Stimulated activated CD4-positive, alpha-beta T cell treated with anti-CD3 and anti-CD28 coated beads, Interleukin-12 subunit alpha, Interleukin-12 subunit beta, amount 100 ng/mL, for 48 hours (primary cell): ENCODE measurements at regions not wholly inside any gene's neighbourhood (a gene's known extent, or its start where the extent isn't known, plus 50 kb on each side); places are given as distances from the start of the nearest gene placed in this dataset.

Experiments used
- DNase-seq, 3 donors: peaks; one replicate each; pipeline ENCODE4 v3.0.0-alpha.2; 2020; ENCODE audit warnings: low read depth in 2 of 3, low spot score in 1 of 3

DNA sequence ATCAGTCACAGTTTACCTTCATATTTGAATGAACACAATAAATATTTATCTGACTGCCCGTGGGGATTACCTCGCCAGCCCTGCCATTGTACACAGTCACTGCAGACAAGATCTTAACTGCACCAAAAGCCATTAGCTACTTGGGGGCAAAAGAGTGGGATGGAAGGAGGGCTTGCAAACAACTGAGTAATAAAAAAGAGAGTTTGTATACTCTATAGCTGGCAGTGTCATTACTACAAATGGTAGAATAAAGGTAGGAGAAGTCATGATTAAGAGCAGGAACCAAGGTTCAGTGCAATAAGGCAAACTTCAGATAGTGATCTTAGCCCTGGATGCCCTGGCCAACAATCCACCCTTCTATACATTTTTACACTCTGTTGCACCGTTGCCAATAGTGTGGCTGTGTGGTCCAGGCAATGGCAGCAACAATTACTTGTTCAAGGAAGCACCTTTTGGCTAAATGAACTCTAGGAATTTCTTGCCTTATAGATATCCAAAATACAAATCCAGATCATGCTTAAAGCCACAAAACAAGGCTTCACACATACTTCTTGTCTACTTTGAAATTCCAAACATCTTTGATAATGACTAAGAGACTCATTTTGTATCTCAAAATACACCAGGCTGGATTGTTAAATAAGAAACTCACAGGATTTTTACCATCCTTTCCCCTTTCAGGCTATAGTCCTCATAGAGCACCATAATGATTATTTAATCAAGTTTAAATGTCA, 955.4 kb upstream of the ADGRB3 start:
- DNase-seq = no peak

DNA sequence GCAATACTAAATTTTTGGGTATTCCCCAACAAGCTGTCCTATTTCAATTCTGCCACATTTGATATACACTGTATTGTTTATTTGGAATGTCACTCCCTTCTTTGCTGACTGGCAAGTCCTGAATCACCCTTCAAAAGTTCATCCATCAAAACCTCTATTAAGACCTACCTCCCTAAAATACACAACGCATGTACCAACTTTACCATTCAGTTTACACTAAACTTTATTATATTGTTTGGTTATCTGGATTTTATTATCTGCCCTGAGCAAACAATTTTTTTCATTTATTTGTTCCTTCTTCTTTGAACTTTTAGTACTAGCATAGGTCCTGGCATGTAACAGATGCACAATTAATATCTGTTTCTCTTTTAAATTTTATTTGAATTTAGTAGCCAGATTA, 958.2 kb upstream of the ADGRB3 start:
- no peak for DNase-seq

GRCh38 chr6:67667637-67668422, 967.3 kb upstream of the ADGRB3 start:
- no peak for DNase-seq

- no peak for DNase-seq
Measured at GRCh38 chr6:67666177-67666964, 968.7 kb upstream of the ADGRB3 start.

DNA sequence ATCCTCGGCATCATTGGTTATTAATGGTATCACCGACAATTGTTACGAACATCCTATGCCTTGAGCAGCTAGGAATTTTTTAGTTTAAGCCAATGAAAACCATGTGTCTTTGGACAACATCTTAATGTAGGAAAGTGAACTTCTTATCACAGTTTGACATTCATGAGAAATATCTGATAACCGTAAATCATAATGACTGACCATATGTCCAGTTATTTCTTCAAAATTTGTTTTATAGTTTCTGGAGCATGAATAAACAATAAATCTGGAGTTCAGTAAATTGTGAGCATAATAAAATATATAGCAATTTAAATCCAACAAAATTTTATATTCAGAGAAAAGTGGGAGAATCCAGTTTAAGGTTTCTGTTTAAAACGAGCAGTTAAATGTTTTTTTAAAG, 970.1 kb upstream of the ADGRB3 start:
- DNase-seq = no peak

- DNase-seq = no peak
Measured at GRCh38 chr6:67663105-67663895, 971.8 kb upstream of the ADGRB3 start.

DNA sequence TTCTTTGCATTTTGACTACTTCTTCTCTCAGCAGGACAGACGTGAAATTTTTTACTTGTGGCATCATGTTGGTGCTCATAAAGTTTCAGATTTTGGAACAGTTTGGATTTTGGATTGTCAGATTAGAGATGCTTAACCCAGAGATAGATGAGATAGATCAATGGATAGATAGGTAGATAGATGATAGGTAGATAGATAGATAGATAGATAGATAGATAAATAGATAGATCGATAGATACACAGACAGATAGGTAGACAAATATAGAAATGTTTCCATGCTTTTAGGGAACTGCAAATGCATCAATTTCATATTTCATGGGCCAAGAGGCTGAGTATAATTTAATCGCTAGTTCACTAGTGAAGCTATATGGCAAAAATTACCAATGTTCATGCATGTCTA, 981.5 kb upstream of the ADGRB3 start:
- no peak for DNase-seq

- DNase-seq = no peak
Measured at GRCh38 chr6:67646550-67646949, 988.5 kb upstream of the ADGRB3 start.

GRCh38 chr6:67643281-67643680, 991.8 kb upstream of the ADGRB3 start:
- DNase-seq = no peak

DNA sequence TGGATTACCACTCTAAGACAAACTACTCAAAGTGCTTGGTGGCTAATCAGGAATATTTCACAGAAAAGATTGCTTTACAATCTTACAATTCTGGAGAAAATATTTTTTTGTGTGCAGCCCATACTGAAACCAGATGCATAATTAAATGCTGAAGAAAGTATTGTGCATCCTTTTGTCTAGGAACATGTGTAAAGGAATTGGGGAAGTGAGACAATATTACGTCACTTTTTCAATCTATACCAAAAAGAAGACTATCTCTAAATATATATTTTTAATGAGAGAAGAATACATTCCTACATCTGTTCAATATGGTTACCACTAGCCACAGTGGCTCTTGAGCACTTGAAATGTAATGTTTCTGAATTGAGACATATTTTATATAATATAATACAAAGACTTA, 992.5 kb upstream of the ADGRB3 start:
- DNase-seq = no peak

GRCh38 chr6:67640484-67640883, 994.6 kb upstream of the ADGRB3 start:
- no peak for DNase-seq

DNA sequence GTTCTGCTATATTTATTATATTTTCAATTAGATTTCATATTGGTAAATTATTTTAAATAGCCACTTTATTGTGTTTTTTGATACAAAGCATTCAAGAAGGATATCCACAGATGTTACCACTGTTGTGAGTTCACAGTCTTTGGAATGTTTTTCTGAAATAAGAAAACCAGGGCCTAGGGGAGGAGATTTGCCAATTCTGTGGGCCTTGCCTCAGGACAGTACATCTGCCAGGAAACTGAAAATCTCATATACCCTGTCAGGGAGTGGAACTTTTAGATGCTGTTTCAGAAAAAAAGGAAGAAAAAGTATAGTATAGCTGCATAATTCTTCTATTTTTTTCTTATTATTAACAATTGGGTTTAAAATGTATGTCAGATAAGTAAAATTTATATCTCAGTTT, 995.9 kb upstream of the ADGRB3 start:
- DNase-seq = no peak

GRCh38 chr6:67634199-67634598, 1000.9 kb upstream of the ADGRB3 start:
- DNase-seq = no peak

GRCh38 chr6:67633058-67633457, 1002.0 kb upstream of the ADGRB3 start:
- no peak for DNase-seq

GRCh38 chr6:67630146-67630545, 1004.9 kb upstream of the ADGRB3 start:
- DNase-seq = no peak

DNA sequence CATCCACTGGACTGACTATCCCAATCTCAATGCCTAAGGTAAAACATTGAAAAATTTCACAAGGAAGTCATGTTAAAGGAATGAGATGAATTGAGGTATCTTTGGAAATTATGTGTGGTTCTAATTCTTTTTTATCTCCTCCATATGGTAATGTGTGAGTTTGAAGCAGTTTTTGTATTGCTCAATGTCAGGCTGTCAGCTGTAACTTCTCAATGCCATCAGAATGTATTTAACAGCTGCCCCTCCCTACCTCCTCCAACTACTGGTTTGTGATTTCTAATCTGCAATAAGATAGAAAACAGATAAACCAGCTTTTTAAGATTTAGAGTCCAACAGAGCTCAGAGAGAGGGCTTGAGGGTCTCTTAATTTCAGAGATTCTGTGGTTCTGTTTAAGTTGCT, 1005.8 kb upstream of the ADGRB3 start:
- no peak for DNase-seq

- DNase-seq = no peak
Measured at GRCh38 chr6:67615796-67616195, 1019.3 kb upstream of the ADGRB3 start.

- DNase-seq = no peak
Measured at GRCh38 chr6:67608099-67608749, 1026.9 kb upstream of the ADGRB3 start.

- DNase-seq = no peak
Measured at GRCh38 chr6:67606906-67607828, 1027.9 kb upstream of the ADGRB3 start.

- no peak for DNase-seq
Measured at GRCh38 chr6:67594366-67594765, 1040.7 kb upstream of the ADGRB3 start.
